ENCODE measurements at regions not wholly inside any gene's neighbourhood (a gene's known extent, or its start where the extent isn't known, plus 50 kb on each side); places are given as distances from the start of the nearest gene placed in this dataset.
"Not testable (repeated sequence)": the region's sequence is repeated elsewhere in the genome, so short reads cannot be mapped to it uniquely, and the experiment has no call there.

GRCh38 chr14:37711831-37712475 is 116.5 kb downstream of the TTC6 start:
- DNase-seq (ENCODE audit: low read depth): no peak
- no peak overlapping the region for H3K4me3 ChIP-seq (ENCODE audit: control insufficient read depth, low read depth, low read length)
- no peak for TF ChIP-seq CTCF (conservative IDR thresholded peaks at IDR 0.05; ENCODE audit: control insufficient read depth, insufficient read depth, low read depth, low read length)

- H3K4me3 ChIP-seq (ENCODE audit: control insufficient read depth, low read depth, low read length); DNase-seq (ENCODE audit: low read depth): not testable (repeated sequence)
These were observed 117.0 kb downstream of the TTC6 start for GRCh38 chr14:37712476-37712860.

GRCh38 chr14:37712976-37713431 is 117.6 kb downstream of the TTC6 start:
- TF ChIP-seq CTCF (conservative IDR thresholded peaks at IDR 0.05; ENCODE audit: control insufficient read depth, insufficient read depth, low read depth, low read length): no peak
- no peak for DNase-seq (ENCODE audit: low read depth)
- no peak overlapping the region for H3K4me3 ChIP-seq (ENCODE audit: control insufficient read depth, low read depth, low read length)

GRCh38 chr14:37720131-37720530 is 124.7 kb downstream of the TTC6 start:
- DNase-seq (ENCODE audit: low read depth): no peak
- TF ChIP-seq CTCF (conservative IDR thresholded peaks at IDR 0.05; ENCODE audit: control insufficient read depth, insufficient read depth, low read depth, low read length): no peak
- no peak overlapping the region for H3K4me3 ChIP-seq (ENCODE audit: control insufficient read depth, low read depth, low read length)

- no peak overlapping the region for H3K4me3 ChIP-seq (ENCODE audit: control insufficient read depth, low read depth, low read length)
- peak; percentile 4 for DNase-seq (ENCODE audit: low read depth)
- no peak for TF ChIP-seq CTCF (conservative IDR thresholded peaks at IDR 0.05; ENCODE audit: control insufficient read depth, insufficient read depth, low read depth, low read length)
These were observed 126.7 kb downstream of the TTC6 start for GRCh38 chr14:37721976-37722659.

GRCh38 chr14:37723515-37723914 is 128.1 kb downstream of the TTC6 start:
- no peak overlapping the region for H3K4me3 ChIP-seq (ENCODE audit: control insufficient read depth, low read depth, low read length)
- no peak for TF ChIP-seq CTCF (conservative IDR thresholded peaks at IDR 0.05; ENCODE audit: control insufficient read depth, insufficient read depth, low read depth, low read length)
- no peak for DNase-seq (ENCODE audit: low read depth)

GRCh38 chr14:37726708-37727107 is 131.3 kb downstream of the TTC6 start:
- no peak for DNase-seq (ENCODE audit: low read depth)

More at GRCh38 chr14:37726708-37727107, 131.3 kb downstream of the TTC6 start:
- H3K4me3 ChIP-seq (ENCODE audit: control insufficient read depth, low read depth, low read length): no peak overlapping the region
- TF ChIP-seq CTCF (conservative IDR thresholded peaks at IDR 0.05; ENCODE audit: control insufficient read depth, insufficient read depth, low read depth, low read length): no peak
